ENCODE measurements at regions not wholly inside any gene's neighbourhood (a gene's known extent, or its start where the extent isn't known, plus 50 kb on each side); places are given as distances from the start of the nearest gene placed in this dataset.

DNA sequence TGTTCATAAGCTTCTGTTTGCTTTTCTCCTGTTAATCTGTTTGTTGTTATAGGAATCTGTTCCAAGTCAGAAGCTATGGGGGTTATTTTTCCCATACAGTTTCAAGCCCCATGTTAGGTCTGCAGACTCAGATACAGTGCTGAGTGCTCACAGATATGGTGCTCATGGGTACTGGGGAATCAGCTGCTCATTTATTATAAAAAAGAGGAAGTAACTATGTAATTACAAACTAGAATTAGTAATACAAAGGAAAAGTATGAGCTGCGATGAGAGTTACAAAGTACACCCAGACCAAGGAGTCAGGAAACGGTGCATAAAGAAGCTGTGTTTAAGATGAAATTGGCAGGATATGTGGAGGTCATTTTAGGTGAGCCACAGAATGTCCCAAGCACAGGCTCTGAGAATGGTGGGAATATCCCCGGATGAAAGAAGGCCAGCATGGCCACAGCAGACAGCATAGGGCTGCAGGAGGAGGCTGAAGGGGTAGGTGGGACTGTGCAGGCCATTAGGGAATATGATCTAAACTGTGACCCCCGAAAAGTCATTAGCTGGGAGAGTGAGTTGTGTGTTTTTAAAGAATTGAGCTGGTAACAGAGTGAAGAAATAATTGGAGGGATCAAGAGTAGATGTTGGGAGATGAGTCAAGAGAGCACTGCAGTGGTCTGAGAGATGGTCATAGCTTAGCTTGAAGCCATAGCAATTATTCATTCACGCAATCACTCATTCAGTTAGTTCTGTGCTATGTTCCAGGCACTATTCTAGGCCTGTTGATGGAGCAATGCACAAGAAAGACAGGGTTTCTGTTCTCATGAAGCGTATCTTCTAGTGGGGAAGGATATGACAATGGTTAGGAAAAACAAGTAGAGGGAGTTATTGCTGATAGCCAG is 177.4 kb upstream of the UBL3 start:
- no peak for DNase-seq

DNA sequence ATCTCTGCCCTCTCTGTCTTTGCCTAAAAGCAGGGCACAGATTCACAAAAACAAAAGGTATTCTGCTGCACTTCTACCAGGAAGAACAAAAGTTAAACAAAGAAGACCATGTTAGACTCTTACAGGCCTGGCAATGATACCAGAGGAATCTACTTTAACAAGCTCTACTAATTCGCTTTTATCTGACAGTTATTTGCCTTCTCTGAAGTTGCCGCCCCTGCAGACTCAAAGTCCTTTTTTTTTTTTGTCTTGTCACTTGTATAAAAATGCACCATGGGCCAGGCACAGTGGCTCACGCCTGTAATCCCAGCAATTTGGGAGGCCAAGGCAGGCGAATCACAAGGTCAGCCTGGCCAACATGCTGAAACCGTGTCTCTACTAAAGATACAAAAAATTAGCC is 176.5 kb upstream of the UBL3 start:
- no peak for DNase-seq

DNA sequence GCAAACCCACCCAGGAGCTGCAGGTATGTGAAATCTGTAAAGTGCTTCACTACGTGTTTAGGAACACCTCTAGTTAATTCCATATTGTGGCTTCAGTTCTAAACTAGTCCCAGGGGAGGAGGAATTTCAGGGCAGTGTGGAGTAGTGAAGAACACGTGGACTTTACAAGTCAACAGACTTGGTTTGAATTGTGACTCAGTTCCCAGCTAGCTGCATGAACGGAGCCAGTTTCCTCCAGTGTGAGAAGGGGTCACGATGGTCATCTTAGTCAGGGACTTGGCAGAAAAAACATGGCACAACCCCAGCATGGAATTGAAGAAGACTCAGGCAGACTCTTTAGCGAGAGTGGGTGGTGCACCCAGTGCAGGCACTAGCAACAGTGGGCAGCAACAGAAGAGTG is 175.7 kb upstream of the UBL3 start:
- peak; percentile 56 for DNase-seq

GRCh38 chr13:30025351-30025750 is 174.9 kb upstream of the UBL3 start:
- no peak for DNase-seq

DNA sequence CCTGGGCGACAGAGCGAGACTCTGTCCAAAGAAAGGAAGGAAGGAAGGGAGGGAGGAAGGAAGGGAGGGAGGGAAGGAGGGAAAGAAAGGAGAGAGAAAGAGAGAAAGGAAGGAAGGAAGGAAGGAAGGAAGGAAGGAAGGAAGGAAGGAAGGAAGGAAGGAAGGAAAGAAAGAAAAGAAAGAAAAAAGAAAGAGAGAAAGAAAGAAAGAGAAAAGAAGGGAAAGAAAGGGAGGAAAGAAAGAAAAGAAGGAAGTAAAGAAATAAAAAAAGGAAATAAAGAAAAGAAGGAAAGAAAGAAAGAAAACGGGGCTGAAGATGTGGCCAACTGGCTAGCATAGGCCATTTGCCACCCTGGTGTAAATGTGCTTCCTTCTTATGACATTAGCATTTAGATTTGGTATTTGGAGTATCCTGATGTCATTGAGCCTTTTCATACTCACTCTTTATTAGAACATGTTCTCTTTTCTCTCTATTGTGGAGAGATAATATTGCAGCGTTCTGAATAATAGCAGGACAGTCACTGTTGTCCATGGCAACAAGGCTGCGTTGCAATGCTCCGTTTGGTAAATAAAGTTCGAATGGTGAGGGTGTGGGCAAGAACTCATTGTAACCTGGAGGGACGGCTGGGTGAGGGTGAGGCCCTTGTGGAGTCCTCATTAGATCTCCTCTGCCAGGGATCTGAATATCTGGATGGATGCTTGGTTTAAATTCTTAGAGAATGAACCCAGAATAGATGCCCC is 173.9 kb upstream of the UBL3 start:
- DNase-seq = no peak

GRCh38 chr13:30023196-30023895 is 172.9 kb upstream of the UBL3 start:
- no peak for DNase-seq

DNA sequence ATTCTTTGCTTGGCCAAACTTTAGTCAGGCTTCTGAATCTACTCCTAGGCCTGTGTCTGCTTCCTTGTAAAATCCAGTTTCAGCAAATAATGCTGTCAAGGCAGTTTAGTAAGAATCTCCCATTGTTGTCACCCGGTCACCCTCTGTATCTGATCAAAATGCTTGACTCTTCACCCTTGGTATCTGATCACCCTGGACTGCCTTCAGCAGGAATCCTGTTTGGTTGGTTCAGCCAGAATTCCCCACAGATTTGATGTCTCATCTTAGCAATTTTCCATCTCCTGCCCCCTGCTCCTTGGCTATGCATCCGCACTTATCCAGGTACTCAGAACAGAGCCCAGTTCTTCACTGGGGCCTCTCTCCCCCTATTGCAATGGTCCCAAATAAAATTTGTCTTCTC is 172.4 kb upstream of the UBL3 start:
- no peak for DNase-seq

DNA sequence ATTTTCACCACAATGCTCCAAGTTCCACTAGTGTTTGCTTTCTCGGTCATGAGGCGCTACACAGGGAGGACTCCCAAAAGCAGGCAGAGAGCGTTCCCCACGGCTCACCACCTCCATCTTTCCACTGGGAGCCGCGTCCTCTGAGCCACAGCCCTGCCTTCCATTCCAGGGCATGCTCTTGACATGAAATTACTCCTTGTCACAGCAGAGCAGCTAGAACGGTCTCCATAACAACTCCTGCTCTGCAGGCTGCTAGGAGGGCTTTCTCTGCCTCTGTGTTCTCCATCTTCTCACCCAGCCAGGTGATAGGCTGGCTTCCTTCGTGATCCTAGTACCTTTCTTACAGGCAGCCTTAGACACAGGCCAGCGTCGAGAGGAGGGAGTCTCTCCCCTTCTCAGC is 171.8 kb upstream of the UBL3 start:
- no peak for DNase-seq

DNA sequence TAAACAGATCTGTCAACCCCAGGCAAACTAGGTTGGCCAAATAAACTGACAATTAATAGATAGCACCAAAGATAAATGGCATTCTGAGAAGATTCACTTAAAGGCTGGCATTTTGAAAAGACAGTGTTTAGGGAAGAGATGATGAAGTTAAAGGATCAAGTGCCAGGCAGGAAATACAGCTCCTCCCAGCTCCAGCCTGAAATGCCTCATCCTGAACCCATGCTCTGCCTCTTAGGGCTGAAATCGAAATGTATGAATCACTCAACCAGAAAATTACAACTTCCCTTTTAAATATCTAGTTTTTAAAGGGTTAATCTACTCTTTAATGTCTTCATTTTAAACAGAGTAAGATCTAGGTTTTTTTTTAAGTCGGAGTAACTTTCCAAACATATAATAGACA is 171.2 kb upstream of the UBL3 start:
- no peak for DNase-seq

DNA sequence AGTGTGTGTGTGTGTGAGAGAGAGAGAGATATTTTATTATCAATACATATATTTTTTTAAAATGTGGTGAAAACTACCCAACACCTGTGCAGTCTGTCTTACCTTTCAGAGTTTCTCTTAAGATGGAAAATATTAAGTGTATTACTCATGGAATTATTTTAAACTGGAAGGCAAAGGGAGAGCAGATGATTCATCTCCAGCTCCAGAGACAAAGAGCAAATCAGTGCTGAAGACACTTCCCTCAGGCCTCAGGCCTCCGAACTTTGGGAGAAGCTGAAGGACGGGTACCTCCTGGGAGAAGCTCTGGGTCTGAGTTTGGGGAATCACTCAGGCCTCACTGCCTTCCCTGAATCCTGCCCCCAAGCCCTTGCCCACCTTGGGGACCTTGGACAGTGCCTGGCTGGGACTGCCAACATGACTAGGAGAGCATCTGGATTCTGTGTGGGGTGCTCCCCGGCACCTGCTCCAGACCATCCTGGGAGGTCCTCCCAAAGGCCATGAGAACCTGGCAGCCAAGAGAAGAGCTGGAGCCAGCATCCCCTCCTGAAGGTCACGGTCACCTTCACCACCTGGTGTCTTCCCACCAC is 170.4 kb upstream of the UBL3 start:
- DNase-seq = peak; percentile 30

DNA sequence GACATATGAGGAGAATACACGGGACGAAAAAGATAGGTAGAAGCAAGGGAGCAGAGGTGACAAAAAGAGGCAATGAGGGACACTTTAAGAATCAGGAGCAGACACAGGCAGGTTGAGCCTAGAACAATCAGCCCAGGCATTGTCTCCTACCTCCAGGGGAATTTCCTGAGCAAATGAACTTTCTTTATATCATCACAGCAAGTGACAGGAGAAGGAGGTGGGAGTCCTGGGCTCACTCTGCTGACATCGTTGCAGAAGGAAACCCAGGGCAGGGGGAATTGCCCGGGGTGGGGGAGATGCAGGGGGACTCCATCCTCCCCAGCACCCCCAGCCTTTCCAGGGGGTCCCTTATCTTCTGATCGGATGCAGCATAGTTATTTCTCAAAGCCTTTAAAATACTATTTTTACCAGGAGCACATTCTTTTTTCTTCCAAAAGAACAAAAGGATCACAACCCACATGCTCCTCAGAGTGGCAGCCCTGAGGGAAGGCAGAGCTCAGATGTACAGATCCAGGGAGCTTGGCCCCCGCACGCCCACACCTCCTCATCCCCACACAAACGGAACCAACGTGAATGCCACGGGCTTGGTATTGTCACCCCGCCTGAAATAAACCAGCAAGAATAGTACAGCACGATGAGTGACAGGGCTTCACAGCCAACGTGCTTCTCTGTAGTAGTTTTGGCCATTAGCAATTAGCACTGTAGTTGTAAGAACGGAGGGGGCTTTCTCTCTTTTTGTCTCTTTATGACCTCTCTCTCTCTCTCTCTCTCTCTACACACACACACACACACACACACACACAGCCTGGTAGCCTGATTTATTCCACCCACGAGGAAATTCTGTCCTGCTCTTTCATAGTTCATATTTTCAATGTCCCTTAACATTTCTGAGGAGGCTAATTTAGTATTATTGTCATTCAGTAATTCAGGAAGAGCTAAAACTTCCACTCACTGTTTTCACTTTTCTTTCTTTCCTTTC is 169.5 kb upstream of the UBL3 start:
- DNase-seq = no peak

GRCh38 chr13:30017880-30018279 is 167.5 kb upstream of the UBL3 start:
- DNase-seq = no peak

DNA sequence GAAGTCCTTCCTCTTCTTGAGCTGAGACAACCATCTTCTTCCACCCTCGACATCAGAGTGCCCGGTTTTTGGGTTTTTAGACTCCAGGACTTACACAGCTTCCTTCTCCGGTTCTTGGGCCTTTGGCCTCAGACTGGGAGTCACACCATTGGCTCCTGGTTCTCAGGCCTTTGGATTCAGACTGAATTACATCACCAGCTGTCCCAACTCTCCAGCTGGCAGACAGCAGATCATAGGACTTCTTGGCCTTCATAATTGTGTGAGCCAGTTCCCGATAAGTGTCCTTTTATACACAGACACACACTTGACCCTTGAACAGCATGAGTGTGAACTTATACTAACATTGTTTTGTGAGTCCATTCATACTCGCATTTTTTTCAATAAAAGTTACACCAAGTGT is 166.0 kb upstream of the UBL3 start:
- no peak for DNase-seq

DNA sequence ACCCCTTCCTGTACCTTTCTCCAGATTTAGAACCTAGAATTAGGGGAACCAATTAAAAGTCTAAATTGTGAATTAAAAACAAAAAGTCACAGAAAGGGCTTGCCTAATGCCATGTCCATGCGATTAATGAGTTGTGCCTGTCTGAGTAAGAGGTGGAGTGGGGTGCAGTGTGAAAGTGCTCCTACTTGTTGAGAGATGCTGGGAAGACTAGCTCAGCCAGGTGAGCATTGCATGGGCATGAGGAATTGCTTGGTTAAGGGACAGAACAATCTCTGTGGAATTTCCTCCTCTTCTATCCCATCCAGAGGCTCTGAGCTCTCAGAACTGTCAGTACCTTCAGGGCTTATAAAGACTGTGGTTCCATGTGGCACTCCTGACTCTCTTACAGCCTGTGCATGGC is 159.0 kb upstream of the UBL3 start:
- DNase-seq = no peak

GRCh38 chr13:30006246-30006645 is 155.8 kb upstream of the UBL3 start:
- DNase-seq = no peak

DNA sequence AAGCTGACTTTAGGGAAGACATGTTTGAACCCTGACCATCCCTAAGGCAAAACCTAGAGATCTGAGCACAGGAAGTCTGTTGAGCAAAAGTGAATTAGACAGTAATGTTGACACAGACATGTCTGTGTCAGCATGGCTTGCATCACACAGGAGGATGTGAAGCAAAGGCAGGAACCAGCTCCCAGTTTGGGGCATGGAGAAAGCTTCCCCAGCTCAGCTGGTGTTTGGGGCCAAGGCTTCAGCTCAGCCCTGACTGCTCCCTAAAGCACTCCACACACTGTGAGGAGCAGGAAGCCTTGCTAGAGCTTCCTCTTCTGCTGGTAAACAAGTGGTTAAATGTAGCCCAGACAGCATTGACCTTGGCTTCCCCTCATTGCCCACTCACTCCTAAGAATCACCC is 153.8 kb upstream of the UBL3 start:
- peak; percentile 27 for DNase-seq

- DNase-seq = peak; percentile 68
Observed at GRCh38 chr13:30002577-30002976, 152.2 kb upstream of the UBL3 start.

- DNase-seq = no peak
Observed at GRCh38 chr13:30000370-30000765, 150.0 kb upstream of the UBL3 start.

DNA sequence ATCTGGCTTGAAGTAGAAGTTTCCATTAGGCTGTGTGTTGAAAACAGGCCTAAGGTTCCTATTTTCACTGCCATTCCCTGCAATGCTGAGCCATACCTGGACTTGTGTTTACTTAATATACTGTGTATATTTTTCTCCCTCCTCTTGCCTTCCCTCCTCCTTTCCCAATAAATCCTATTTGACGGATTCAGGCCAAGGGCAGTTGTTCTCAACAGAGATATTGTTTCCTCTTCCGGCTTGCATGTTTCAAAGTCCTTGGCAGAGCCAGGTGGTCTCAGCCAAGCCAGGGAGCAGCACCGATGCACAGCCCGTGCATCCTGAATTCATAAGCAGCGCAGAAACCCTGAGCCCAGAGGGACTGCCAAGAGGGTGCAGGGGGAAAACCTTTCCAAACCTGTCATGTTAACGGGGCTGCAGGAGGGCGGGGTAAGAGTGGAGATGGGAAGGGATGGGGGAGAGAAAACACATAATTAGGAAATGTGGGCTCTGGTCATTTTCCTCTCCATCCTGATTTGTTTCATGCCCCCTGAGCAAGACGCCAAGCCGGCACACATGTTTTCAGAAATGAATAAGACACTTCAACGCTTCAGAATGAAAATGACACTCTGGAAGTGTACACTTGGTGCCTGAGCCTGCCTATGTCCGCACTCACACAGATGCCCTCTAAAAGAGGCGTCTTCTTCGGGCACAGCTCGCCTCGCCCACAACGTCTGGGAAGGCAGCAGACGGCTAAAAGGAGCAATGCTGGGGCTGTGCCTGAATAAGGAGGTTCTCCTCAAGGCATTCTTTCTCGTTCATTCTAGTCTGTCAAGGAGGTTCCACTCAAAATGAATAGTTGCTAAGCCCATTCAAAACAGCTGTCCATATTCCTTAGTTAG is 149.3 kb upstream of the UBL3 start:
- no peak for DNase-seq

DNA sequence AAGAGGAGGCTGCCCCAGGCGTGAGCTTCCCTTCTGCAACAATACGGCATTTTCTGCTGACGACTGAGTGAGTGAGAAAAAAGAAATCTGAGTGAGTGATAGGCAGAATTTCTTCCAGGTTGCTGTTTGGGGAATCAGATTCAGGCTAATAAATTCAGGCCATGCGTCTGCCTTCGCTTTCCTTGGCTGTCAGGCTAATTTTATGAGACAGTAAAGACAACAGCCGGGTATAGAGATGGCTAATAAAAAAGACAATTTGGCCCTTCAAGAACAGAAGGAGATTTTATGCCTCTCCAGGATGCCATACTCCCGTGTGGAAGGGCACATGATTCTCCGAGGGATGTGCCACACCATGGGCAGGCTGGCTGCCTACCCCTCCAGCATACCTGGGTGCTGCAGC is 145.9 kb upstream of the UBL3 start:
- no peak for DNase-seq
